ENCODE measurements at regions not wholly inside any gene's neighbourhood (a gene's known extent, or its start where the extent isn't known, plus 50 kb on each side); places are given as distances from the start of the nearest gene placed in this dataset.

DNA sequence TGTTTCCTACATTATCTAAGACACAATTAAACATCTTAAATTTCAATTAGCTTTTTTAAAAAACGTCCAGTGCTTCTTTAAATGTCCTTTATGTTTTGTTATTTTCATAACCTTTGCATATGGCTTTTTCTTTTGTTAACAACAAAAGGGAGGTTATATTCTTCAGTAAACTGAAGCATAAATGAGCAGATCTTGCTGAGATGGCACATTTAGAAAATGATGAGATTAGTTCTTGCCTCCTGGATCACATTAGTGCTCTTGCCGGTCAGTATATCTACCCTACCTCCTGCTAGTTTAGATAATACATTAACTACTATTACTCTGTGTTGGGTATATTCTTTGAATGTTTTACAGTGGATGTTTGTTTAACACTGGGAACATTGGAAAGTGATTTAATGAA is 126.1 kb downstream of the DISP1 start:
- TF ChIP-seq, protein P1, sequence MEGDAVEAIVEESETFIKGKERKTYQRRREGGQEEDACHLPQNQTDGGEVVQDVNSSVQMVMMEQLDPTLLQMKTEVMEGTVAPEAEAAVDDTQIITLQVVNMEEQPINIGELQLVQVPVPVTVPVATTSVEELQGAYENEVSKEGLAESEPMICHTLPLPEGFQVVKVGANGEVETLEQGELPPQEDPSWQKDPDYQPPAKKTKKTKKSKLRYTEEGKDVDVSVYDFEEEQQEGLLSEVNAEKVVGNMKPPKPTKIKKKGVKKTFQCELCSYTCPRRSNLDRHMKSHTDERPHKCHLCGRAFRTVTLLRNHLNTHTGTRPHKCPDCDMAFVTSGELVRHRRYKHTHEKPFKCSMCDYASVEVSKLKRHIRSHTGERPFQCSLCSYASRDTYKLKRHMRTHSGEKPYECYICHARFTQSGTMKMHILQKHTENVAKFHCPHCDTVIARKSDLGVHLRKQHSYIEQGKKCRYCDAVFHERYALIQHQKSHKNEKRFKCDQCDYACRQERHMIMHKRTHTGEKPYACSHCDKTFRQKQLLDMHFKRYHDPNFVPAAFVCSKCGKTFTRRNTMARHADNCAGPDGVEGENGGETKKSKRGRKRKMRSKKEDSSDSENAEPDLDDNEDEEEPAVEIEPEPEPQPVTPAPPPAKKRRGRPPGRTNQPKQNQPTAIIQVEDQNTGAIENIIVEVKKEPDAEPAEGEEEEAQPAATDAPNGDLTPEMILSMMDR (optimal IDR thresholded peaks at IDR 0.05 in 1 of 3, IDR thresholded peaks at IDR 0.05 in 1 of 3, conservative IDR thresholded peaks at IDR 0.05 in 1 of 3; ENCODE audit: extremely low read depth in 1 of 3, insufficient read depth in 2 of 3, low read length in 3 of 3), result no peak
- no peak for TF ChIP-seq EZH2 (IDR thresholded peaks at IDR 0.05; ENCODE audit: low read length)

Measured in keratinocyte (primary cell).